ENCODE measurements at regions not wholly inside any gene's neighbourhood (a gene's known extent, or its start where the extent isn't known, plus 50 kb on each side); places are given as distances from the start of the nearest gene placed in this dataset.

- DNase-seq, result no peak
- no peak overlapping the region for H2AFZ ChIP-seq (ENCODE audit: insufficient read depth, low read depth, low read length, poor library complexity, severe bottlenecking)
- H4K20me1 ChIP-seq (ENCODE audit: insufficient read depth, low read length), result no peaks in the 10 kb centered on the region
- no peak overlapping the region for H3K27ac Mint-ChIP-seq
- H3K9me3 Mint-ChIP-seq, result peaks cover 0 to 1% (median 0%) of the 10 kb centered on the region in 7 donors
- no peak for TF ChIP-seq CTCF (IDR thresholded peaks at IDR 0.05)
- H3K9me3 ChIP-seq (replicated peaks in 1 of 2; ENCODE audit: control insufficient read depth in 1 of 2, insufficient read depth in 1 of 2, low read length in 2 of 2), result no peaks in the 10 kb centered on the region
- no peak overlapping the region for H3K4me2 ChIP-seq (replicated peaks; ENCODE audit: extremely low read depth, low read length, poor library complexity, severe bottlenecking)
- H3K27me3 ChIP-seq (ENCODE audit: control insufficient read depth in 2 of 2, insufficient read depth in 2 of 2, low read length in 2 of 2), result no peaks in the 10 kb centered on the region
- no peaks in the 10 kb centered on the region for H3K36me3 ChIP-seq (replicated peaks in 1 of 2; ENCODE audit: control insufficient read depth in 1 of 2, insufficient read depth in 2 of 2, low read length in 2 of 2)
- intact Hi-C loops (cut with micrococcal nuclease), result no loop called here
- no peaks in the 10 kb centered on the region for H3K4me1 Mint-ChIP-seq
- no peak overlapping the region for H3K4me3 Mint-ChIP-seq
- no peaks in the 10 kb centered on the region for H3K79me2 ChIP-seq (ENCODE audit: insufficient read depth, low read length)
- H3K27me3 Mint-ChIP-seq (ENCODE audit: low read depth in 3 of 3), result no peaks in the 10 kb centered on the region
- no peak overlapping the region for H3K27ac ChIP-seq (ENCODE audit: low read depth in 1 of 2, low read length in 2 of 2)
- H3K36me3 Mint-ChIP-seq, result no peaks in the 10 kb centered on the region
- no peaks in the 10 kb centered on the region for H3K4me1 ChIP-seq (ENCODE audit: control insufficient read depth in 1 of 2, insufficient read depth in 2 of 2, low read length in 2 of 2)
- no peak overlapping the region for H3K4me3 ChIP-seq (replicated peaks in 1 of 3; ENCODE audit: low read depth in 2 of 3, low read length in 3 of 3)
- no peak overlapping the region for H3K9ac ChIP-seq (ENCODE audit: insufficient read depth, low read length, poor library complexity, severe bottlenecking)
- 75% methylated on average over 2 of the region's 3 CpGs for WGBS (ENCODE audit: insufficient coverage)
These were observed 1782.4 kb upstream of the PCDH10 start for GRCh38 chr4:131366714-131367113.

DNA sequence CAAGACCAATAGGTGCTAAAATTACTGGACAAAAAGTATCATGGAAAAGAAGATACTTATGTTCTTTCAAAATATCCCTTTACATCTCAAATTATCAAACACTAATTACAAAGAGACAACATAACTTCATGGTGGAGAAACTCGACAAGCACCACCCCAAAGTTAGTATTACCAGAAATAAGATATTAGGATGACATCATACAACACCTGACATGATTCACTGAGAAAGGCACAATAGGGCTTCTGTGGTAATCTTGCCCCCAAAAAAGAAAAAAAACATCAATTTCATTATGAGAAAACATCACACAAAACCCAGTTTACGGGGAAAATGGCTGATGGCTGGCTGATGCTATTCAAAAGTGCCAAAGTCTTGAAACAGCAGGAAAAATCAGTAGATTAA lies 1781.7 kb upstream of the PCDH10 start:
- H2AFZ ChIP-seq (ENCODE audit: insufficient read depth, low read depth, low read length, poor library complexity, severe bottlenecking), result no peak overlapping the region

More for the DNA sequence above, 1781.7 kb upstream of the PCDH10 start:
- Histone ChIP-seq H4K20me1 (ENCODE audit: insufficient read depth, low read length) (no peaks in the 10 kb centered on the region), H3K36me3 (replicated peaks in 1 of 2; ENCODE audit: control insufficient read depth in 1 of 2, insufficient read depth in 2 of 2, low read length in 2 of 2) (no peaks in the 10 kb centered on the region), H3K9ac (ENCODE audit: insufficient read depth, low read length, poor library complexity, severe bottlenecking) (no peak overlapping the region), H3K27me3 (ENCODE audit: control insufficient read depth in 2 of 2, insufficient read depth in 2 of 2, low read length in 2 of 2) (no peaks in the 10 kb centered on the region), H3K4me3 (replicated peaks in 1 of 3; ENCODE audit: low read depth in 2 of 3, low read length in 3 of 3) (no peak overlapping the region), H3K4me2 (replicated peaks; ENCODE audit: extremely low read depth, low read length, poor library complexity, severe bottlenecking) (no peak overlapping the region), H3K27ac (ENCODE audit: low read depth in 1 of 2, low read length in 2 of 2) (no peak overlapping the region), H3K4me1 (ENCODE audit: control insufficient read depth in 1 of 2, insufficient read depth in 2 of 2, low read length in 2 of 2) (no peaks in the 10 kb centered on the region), H3K79me2 (ENCODE audit: insufficient read depth, low read length) (no peaks in the 10 kb centered on the region), H3K9me3 (replicated peaks in 1 of 2; ENCODE audit: control insufficient read depth in 1 of 2, insufficient read depth in 1 of 2, low read length in 2 of 2) (no peaks in the 10 kb centered on the region)
- no peak for TF ChIP-seq CTCF (IDR thresholded peaks at IDR 0.05)
- Mint-ChIP-seq H3K9me3 (peaks cover 0 to 1% (median 0%) of the 10 kb centered on the region in 7 donors), H3K36me3 (no peaks in the 10 kb centered on the region), H3K27me3 (ENCODE audit: low read depth in 3 of 3) (no peaks in the 10 kb centered on the region), H3K4me3 (no peak overlapping the region), H3K4me1 (no peaks in the 10 kb centered on the region), H3K27ac (no peak overlapping the region)
- intact Hi-C loops (cut with micrococcal nuclease), result no loop called here
- no peak for DNase-seq
- no CpG with 5 or more reads among the region's 2 CpGs for WGBS (ENCODE audit: insufficient coverage)
